Stimulated activated CD8-positive, alpha-beta memory T cell treated with anti-CD3 and anti-CD28 coated beads, Interleukin-15, amount 100 ng/mL, for 24 hours (primary cell): ENCODE measurements at regions not wholly inside any gene's neighbourhood (a gene's known extent, or its start where the extent isn't known, plus 50 kb on each side); places are given as distances from the start of the nearest gene placed in this dataset.

ENCODE experiments used
- DNase-seq: peaks from one replicate; pipeline ENCODE4 v3.0.0-alpha.2; 2020; ENCODE audit warnings: low read depth

DNA sequence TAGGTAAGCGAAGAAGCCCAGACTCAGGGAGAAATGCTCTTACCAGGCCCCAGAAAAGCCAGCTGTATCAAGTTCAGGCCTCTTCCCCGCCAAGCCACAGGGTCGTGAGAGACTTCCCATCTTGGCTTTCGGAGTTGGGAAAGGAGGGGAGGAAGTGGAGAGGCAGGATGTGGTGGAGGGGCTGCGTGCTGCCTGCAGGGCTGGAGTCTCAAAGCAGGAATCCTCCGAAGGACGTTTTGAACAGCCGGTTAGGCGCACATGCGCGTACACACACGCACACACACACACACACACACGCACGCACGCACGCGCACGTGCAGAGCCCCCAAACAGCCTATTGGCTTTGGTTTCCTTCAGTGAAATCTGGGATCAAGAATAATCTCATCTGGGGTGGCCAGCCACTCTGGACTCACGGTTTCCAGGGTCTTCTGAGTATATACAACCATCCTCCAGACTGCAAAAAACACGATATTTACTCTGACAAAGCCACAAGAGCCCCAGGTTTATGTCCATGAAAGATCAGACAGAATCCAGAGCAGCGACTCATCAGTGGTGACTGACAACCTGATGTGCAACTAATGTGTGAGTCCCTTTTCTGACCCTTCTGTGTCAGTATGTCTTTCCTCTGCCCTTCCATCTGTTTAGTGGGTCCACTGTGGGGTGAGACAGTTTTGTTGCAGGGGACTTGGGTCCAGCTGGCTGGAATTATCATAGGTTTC is 115.0 kb upstream of the ZNF438 start:
- DNase-seq = no peak

DNA sequence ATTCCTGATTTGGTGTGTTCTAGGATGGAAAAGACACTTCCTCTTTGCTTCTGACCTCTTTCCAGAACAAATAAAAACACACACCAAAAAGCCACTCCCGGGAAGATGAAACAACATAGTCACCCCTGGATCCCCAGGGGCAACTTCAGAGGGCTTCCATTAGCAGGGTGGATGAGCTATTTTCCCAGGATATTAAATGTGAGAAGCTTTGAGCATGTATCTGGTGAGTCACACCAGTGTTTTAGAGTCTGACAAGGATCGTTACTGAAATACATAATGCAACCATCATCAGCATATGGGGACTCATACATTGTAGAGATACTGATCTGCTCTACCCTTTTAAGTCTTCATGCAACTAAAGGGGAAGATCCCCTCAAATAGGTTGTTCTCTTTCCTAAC is 115.5 kb upstream of the ZNF438 start:
- DNase-seq = no peak

DNA sequence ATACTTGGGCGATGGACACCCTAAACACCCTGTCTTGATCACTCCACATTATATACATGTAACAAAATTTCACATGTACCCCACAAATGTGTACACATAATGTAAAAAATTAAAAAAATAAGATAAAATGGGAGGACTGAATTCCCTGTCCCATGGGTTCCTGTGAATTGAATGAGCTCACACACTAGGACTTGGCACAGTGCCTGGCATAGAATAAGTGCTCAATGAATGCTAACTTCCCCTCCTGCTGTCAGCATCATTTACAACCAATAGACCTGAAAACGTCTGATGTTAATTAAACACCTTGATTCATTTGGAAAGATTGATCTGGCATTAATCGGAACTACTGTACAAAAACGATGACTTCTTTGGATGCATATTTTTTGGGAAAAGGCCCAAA is 117.3 kb upstream of the ZNF438 start:
- no peak for DNase-seq

DNA sequence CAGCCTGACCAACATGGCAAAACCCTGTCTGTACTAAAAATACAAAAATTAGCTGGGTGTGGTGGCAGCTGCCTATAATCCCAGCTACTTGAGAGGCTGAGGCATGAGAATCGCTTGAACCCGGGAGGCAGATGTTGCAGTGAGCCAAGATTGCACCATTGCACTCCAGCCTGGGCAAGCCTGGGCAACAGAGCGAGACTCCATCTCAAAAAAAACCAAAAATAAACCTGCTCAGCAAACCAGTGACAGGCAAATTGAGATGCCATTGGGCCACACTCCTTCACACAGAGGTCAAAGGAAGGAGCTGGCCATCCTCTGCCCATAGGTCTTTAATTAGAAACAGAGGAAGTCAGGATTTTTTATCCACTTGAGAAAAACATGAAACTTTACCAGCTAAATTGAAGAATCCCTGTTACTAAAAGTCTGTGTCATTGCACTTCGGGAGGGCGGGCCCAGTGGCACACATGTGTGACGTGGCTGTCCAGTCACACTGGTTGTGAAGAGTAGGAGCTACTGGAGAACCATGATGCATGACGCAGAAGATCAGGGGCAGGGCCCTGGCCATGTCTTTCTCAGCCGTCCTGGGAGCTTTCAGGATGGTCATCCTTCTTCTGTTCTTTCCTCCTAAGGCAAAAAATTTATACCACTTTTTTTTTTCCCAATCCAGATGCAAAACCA is 118.3 kb upstream of the ZNF438 start:
- DNase-seq = no peak

DNA sequence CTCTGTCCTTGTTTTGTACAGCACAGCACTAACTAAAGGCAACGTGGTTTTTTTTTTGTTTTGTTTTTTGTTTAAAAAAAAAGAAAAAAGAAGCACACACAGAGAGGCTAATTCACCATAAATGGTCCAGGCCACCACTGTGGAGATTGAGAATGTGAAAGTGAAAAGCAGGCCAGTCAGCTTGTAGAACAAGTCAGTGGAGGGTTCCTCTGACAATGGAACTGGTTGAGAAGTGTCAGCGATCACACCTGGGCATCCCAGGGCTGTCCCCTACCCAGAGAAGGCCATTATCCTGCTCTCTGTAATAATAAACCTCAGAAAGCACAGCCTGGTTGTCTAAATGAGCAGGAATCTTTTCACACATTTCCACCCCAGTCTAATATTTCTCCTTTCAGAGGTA is 119.6 kb upstream of the ZNF438 start:
- DNase-seq = no peak

DNA sequence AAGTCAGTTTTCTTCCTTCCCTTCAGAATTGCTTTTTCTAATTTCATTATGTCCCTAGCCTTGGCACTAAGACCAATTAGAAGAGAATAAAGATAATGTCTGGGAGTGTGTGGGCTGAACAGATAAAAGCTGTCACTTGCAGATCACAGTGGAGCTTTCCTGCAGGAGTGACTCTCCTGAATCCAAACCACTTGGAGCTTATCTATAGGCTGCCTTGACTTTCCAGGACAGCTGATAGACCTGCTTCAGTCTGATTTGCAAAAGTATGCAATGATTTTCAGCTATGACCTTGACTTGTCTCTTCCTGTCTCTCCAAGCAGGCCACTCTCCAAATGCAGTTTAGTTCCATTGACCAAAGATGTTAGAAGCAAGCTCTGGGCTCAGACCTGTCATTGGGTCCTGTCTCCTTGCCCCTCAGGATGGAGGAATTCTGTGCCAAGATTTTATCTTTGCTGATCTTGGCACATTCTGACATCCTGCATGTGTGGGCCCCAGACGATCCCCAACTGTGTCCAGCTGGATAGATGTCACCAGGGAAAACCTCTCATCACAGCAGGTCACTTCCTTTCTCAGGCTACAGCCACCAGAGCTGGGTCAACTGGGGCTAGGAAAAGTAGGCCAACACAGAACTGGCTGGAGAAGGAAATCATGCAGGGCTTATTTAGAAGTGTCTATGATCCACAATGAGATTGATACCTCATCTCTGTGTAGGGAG is 120.9 kb upstream of the ZNF438 start:
- DNase-seq = no peak

DNA sequence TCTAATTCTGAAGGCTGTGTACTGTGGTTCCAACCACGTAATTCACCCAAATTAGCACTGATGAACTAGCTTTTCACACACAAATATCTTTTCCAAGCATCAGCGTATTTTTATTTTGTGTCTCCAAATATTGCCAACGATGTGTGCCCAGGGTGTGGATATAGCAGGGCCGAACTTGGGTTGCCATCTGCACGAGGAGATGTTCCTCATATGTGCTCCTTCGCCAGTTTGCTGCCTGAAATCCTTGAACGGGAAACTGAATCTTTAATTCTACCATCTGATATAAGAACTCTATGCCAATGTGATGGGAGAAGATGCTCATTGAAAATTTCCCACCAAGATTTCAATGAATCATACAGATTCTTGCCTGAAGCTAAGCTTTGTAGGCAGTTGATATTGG is 121.5 kb upstream of the ZNF438 start:
- no peak for DNase-seq

DNA sequence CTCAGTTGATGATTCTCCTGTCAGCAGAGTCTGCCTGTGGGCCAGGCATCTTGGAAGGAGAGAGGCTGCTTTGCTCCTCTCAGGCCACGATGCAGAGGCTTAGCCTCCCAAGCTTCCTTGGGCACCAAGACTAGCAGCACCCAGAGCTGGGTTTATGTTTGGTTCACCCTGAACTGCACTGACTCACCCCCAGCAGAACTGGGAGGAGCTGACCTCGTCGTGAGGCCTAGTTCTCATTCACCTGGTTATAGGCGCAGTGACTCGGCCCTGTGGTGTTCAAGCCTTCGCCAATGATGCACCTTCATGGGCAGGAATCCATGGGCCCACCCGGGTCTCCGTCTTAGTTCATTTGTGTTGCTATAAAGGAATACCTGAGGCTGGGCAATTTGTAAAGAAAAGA is 122.0 kb upstream of the ZNF438 start:
- no peak for DNase-seq

DNA sequence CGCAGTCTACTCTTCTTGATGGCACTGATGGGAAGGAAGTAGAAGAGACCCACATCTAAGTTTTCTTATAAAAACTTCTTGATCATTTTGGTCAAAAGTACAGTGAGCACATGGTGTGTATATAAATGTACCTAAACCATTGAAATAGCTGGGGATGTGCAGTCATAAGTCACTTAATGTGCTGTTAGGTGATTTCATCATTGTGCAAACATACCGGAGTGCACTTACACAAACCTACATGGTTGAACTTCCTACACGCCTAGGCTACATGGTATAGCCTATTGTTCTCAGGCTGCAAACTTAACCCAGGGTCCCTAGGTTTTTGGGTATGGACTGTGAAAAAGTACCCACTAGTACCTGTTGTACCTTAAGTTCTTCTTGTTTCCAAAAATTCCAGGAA is 123.3 kb upstream of the ZNF438 start:
- no peak for DNase-seq

DNA sequence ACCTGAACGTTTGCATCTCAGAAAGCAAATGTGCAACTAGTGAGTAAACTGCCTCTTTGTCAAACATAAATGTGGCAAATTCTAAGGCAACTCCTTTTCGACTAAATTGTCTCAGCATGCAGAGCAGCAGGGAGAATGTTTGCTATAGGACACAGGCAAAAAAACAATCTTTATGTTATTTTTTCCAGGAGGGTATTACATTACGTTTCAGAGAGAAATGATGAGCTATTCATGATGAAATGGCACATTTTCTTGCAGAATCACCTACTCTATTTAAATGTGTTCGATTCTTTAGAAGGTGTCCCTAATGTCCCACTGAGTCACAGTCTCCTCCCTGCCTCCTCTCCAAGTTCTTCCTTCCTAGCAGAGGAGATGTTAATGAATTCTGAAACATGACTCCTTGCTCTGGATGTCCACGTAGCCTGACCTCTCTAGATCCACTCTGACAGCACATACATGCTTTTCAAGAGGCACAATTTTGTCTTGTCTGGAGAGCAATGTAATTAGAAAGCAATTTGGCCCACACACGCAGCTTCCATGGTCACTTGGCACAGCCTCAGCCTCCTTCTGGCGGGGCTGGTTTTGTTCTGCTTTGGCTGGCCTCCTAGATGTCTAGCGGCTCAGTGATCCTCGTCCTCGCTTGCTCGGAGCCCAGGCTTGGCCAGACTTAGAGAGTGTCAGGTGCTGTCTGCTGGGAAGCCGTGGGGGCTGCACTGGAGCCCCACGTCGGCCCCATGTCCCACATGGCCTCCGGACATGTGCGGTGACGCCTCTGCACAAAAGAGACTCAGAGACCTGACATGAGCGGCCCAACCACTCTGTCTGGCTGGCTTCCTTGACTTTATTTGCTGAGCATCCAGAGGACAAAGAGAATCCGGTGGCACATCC is 125.7 kb upstream of the ZNF438 start:
- no peak for DNase-seq

DNA sequence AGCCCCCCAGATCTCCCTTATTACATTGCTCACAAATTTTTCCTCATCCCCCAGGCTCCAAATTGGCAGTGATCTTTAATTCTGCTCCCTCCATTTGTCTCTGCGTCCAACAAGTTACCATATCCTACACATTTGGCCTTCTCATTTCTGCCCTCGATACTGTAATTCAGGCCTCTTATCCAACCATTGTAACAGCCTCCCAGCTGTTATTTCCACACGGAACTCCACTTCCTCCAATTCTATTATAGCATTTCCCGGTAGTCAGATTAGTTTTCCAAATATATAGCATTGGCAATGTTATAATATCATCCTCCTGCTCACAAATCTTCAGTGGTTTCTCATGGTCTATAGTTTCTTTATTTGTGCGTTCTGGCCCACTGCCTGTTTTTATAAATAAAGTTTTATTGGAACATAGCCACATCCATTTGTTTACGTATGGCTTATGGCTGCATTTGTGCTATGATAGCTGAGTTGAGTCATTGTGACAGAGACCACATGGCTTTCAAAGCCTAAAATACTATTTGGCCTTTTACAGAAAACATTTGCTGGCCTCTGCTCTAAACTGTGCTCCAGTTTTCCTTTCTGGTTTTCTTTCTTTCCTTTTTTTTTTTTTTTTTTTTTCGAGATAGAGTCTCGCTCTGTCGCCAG is 126.5 kb upstream of the ZNF438 start:
- no peak for DNase-seq

DNA sequence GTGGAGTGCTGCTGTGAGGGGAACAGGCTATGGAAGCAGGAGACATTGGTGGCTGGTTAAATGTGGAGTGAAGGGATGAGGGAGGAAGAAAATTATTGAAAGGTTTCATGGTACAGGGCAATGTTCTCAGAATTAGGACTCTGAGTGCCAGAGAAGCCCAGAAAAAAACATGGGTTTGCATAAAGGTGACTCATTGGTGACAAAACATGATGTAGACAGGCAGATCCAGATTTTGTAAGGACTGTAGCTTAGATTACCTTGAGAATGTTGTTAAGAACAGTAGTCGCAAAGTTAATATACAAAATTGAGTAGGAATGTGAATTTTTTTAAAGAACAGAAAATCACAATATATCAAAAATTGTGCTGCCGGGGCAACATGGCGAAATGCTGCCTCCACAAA is 134.9 kb upstream of the ZNF438 start:
- no peak for DNase-seq

DNA sequence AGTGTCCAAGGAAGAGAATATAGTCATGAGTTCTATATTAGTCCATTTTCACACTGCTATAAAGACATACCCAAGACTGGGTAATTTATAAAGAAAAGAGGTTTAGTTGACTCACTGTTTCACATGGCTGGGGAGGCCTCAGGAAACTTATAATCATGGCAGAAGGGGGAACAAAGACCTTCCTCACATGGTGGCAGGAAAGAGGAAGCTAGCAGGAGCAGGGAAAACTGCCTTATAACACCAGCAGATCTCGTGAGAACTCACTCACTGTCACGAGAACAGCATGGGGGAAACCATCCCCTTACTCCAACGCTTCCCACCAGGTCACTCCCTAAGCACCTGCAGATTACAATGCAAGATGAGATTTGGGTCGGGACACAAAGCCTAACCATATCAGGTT is 139.0 kb upstream of the ZNF438 start:
- DNase-seq = no peak

DNA sequence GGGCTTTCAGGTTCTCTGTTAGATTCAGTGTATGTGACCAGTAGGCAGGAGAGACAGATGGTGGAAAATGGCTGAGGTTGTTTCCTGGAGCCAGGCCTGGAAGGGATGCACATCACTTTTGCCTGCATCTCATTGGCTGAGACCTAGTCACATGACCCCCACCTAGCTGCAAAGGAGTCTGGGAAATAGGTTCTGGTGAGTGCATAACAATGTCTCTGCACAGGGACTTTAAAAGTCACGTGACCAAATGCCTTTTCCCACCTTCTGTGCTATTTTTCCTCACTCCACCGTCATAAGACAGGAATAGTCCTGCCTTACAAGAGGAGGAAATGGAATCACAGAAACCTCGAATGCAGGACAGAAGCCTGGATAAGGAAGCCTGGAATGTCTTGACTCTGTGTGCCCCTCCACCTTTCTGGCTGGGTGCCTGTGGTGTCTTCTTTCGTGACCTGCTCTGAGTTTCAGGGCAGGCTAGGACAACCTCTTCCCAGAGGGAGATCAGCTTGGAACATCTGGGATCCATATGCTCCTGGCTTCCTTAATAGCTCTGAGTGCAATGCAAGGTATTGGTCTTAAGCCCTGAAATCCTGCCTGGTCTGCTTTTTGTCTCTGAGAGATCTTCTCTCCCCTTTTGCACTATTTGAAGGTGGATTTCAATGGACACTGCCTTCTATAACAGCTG is 139.9 kb upstream of the ZNF438 start:
- no peak for DNase-seq

DNA sequence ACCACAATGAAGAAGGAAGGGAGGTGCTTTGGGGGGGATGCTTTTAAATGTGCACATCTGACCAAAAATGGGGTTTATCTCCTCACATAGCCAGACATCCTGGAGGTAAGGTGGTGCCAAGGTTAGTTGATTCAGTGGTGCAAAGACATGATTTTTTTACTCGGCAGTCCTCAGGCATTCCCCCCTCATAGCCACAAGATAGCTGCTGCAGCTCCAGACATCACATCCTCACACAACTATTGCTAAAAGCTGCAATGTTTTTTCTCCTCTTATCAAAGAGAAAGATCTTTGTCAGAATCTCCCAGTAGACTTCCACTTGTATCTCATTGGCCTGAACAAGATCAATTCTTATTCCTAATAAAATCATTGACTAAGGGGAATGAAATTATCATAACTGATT is 141.3 kb upstream of the ZNF438 start:
- DNase-seq = no peak

DNA sequence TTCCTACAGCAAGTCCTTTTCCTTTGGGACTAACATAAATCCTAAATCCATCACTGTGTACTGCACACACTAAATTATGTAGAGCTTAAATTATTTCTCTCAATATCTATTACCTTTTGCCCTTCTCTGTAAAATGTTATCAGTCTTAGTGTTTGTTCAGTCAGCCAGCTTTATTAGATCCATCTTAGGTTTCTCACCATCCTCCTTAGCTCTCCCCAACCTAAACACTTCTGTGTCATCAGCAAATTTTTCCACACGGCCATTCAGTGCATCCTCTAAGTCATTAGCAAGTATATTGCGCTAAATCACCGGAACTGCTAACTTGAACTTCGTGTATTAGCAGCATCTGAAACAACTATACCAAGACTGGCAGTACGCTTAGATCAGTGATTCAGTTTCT is 142.1 kb upstream of the ZNF438 start:
- DNase-seq = no peak

DNA sequence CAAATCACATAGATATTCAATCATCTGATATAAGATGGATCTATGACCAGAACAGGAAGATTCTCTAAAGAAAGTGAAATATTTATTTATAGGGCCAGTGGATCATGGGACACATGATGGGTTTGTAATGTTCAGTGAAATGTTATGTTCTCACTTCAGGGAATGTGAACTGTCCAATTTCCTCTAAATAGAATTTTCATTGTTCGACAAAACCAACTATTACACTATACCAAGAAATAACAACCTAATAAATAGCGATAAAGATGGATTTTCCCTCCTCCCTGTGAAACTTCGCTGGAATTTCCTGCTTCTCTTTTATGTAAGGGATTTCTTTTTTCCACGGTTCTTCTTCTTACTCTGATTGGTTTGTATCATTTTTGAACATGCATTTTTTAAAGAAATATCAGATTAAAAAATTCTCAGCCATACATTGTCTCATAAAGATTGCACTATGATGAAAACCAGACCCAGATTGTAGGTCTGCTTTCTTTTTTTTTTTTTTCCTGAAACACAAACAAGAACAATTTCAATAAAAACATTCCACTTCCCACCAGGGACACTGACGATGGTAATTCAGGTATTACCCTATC is 139.8 kb upstream of the ZEB1 start:
- DNase-seq = no peak

DNA sequence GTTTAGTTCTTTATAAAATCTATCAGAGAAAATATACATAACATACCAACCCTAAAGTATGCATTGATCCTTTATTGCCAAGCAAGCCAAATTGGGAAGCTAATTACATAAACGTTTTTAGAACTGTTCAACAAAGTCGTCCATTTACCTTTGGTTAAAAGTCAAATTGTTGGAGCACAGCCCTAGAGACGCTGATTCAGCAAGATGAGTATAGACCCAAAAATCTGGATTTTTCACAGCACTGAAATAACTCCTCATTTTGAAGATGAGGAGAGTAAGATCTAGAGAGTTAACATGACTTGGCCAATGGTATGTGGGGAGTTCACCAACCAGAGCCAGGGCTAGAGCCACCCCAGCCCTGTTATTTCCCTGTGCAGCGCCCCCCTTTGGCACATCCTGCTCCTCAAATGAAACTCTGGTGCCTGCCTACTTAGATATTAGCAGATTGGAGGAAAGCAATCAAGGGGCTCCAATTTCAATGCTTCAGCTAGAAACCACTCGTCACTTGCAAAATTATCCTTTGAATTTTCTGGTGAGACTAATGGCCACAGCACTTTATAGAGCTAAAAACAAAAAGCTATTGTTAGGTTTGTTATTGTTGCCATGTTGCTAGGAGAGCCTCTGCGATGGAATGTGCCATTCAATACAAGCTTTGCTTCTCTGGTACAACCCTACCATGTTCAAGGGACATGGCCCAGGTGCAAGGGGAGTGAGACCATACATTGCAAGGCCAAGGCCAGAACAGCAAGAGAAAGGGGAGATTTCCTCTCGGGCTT is 132.6 kb upstream of the ZEB1 start:
- no peak for DNase-seq

DNA sequence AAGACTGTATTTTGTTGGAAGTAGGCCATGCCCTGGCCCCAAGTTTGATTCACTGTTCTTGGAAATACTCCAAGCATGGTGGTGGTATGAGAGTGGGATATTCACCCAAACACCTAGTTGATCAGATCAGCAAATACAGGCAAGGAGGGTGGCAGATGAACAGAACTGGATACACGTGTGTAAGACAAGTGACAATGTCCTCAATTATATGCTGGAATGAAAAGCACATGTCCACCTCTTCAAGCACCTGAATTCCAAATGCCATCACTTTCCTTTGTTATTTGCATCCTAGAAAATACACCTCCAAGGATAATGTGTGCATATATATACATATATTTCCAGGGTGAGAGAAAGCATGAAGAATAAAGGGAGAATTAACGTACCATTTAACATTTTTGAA is 131.8 kb upstream of the ZEB1 start:
- DNase-seq = no peak

DNA sequence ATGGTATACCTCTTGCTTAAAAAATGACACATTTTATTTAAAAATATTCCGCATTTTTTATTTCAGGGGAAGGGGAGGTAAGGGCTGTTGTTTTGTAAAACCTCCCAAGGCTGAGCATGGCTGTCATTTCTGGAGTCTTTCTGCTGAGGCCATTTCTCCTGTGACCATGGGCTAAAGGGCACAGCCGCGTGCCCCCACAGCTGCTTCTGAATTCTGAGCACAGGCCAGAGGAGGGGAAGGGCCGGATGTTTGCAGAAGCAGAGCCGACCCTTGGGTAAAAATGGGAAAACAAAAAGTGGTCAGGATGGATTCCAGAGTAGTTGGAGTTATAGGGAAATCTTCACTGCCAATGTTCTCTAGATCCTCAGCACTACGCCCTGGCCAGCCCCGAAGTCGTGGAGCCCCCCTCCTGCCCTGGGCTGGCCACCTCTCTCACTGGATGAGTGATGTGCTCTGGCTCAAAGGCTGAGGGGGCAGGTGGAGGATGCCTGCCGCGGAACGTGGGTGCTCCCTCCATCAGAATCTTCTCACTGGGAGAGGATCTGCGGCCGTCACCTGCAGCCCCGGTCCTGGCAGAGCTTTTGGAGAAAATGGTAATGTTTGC is 131.3 kb upstream of the ZEB1 start:
- no peak for DNase-seq
